GM23338 (cell line): ENCODE measurements at regions not wholly inside any gene's neighbourhood (a gene's known extent, or its start where the extent isn't known, plus 50 kb on each side); places are given as distances from the start of the nearest gene placed in this dataset.

ENCODE experiments used
- ATAC-seq: fragments of 200-7000 bp; cut with Tn5 transposase; 3 replicates; pipeline ENCODE4 v1.9.1; 2020
- DNase-seq: peaks from one replicate; pipeline ENCODE4 v3.0.0-alpha.2; 2015; ENCODE audit warnings: low spot score
- H2AFZ ChIP-seq: fragments of 200-600 bp; sonication (generic); 2 replicates; pipeline ENCODE4 v1.8.0; 2016; ENCODE audit warnings: antibody characterized with exemption, mild to moderate bottlenecking, moderate library complexity
- H3F3A ChIP-seq: fragments of 200-600 bp; sonication (generic); replicated peaks from 2 replicates; pipeline ENCODE4 v1.8.0; 2017; ENCODE audit warnings: antibody characterized with exemption, mixed run types, low read depth
- H3K27ac ChIP-seq: fragments of 200-600 bp; sonication (generic); 2 replicates; pipeline ENCODE4 v1.6.1; 2016; ENCODE audit warnings: low read depth
- H3K27me3 ChIP-seq: fragments of 200-600 bp; sonication (generic); 2 replicates; pipeline ENCODE4 v1.8.0; 2016; ENCODE audit warnings: mild to moderate bottlenecking, mixed run types, moderate library complexity; ENCODE audit not compliant: insufficient read depth
- H3K36me3 ChIP-seq: fragments of 200-600 bp; sonication (generic); 2 replicates; pipeline ENCODE4 v1.8.0; 2016; ENCODE audit warnings: mild to moderate bottlenecking; ENCODE audit not compliant: insufficient read depth
- H3K4me1 ChIP-seq: fragments of 200-600 bp; sonication (generic); 2 replicates; pipeline ENCODE4 v1.8.0; 2016; ENCODE audit warnings: mild to moderate bottlenecking, moderate library complexity; ENCODE audit not compliant: insufficient read depth
- H3K4me2 ChIP-seq: fragments of 200-600 bp; sonication (generic); 2 replicates; pipeline ENCODE4 v1.7.1; 2017; ENCODE audit warnings: mixed run types
- H3K4me3 ChIP-seq: fragments of 200-600 bp; sonication (generic); 2 replicates; pipeline ENCODE4 v1.6.1; 2016; ENCODE audit warnings: mixed run types
- H3K79me2 ChIP-seq: fragments of 200-600 bp; sonication (generic); replicated peaks from 2 replicates; pipeline ENCODE4 v1.8.0; 2017; ENCODE audit warnings: mild to moderate bottlenecking; ENCODE audit not compliant: insufficient read depth
- H3K9me2 ChIP-seq: fragments of 200-600 bp; sonication (generic); 2 replicates; pipeline ENCODE4 v1.8.0; 2017; ENCODE audit not compliant: insufficient read depth
- H4K20me1 ChIP-seq: fragments of 200-600 bp; sonication (generic); replicated peaks from 2 replicates; pipeline ENCODE4 v1.8.0; 2017; ENCODE audit warnings: mild to moderate bottlenecking; ENCODE audit not compliant: insufficient read depth
- H3K27ac Mint-ChIP-seq: 2 replicates; pipeline ENCODE4 v1.8.0; 2020; ENCODE audit warnings: inconsistent platforms, mild to moderate bottlenecking, moderate library complexity, mixed read lengths
- H3K27me3 Mint-ChIP-seq: 3 replicates; pipeline ENCODE4 v1.8.0; 2022; ENCODE audit warnings: low read depth, mild to moderate bottlenecking, moderate library complexity, mixed read lengths, inconsistent platforms; ENCODE audit not compliant: insufficient read depth, poor library complexity
- H3K36me3 Mint-ChIP-seq: 3 replicates; pipeline ENCODE4 v1.8.0; 2021; ENCODE audit warnings: low read depth, mild to moderate bottlenecking, inconsistent platforms, moderate library complexity, mixed read lengths
- H3K4me1 Mint-ChIP-seq: 3 replicates; pipeline ENCODE4 v1.8.0; 2020; ENCODE audit warnings: mild to moderate bottlenecking, inconsistent platforms, mixed read lengths
- H3K4me3 Mint-ChIP-seq: 3 replicates; pipeline ENCODE4 v1.8.0; 2021; ENCODE audit warnings: moderate library complexity, mild to moderate bottlenecking, inconsistent platforms, mixed read lengths
- H3K9me3 Mint-ChIP-seq: 3 replicates; pipeline ENCODE4 v1.8.0; 2020; ENCODE audit warnings: moderate library complexity, mild to moderate bottlenecking, inconsistent platforms, mixed read lengths
- CREB1 ChIP-seq: fragments of 250-450 bp; sonication (Bioruptor Pico); IDR thresholded peaks from 2 replicates; pipeline ENCODE4 v1.5.0; 2020; ENCODE audit warnings: low read depth, mild to moderate bottlenecking, moderate library complexity
- CTCF ChIP-seq, 2 experiments: fragments of 200-600 bp in 1 of 2; sonication (generic) in 1 of 2; conservative IDR thresholded peaks; 2 replicates each; pipeline versions ENCODE4 v1.5.1 to v1.6.1; 2016 to 2017; ENCODE audit warnings: antibody characterized with exemption in 2 of 2, low read depth in 2 of 2, mild to moderate bottlenecking in 2 of 2, moderate library complexity in 1 of 2
- ETS1 ChIP-seq: IDR thresholded peaks from 2 replicates; pipeline ENCODE4 v1.6.1; 2016; ENCODE audit warnings: antibody characterized with exemption
- EZH2 ChIP-seq: fragments of 200-600 bp; sonication (generic); IDR thresholded peaks from one replicate; pipeline ENCODE4 v1.8.0; 2017; ENCODE audit warnings: antibody characterized with exemption, mild to moderate bottlenecking, low read depth; ENCODE audit not compliant: unreplicated experiment
- EZH2phosphoT487 ChIP-seq: fragments of 200-600 bp; sonication (generic); IDR thresholded peaks from one replicate; pipeline ENCODE4 v1.8.1; 2018; ENCODE audit warnings: antibody characterized with exemption; ENCODE audit not compliant: unreplicated experiment
- JUNB ChIP-seq: IDR thresholded peaks from one replicate; pipeline ENCODE4 v1.6.1; 2016; ENCODE audit warnings: antibody characterized with exemption; ENCODE audit not compliant: unreplicated experiment
- NANOG ChIP-seq: IDR thresholded peaks from 2 replicates; pipeline ENCODE4 v1.6.1; 2016; ENCODE audit warnings: antibody characterized with exemption, borderline replicate concordance
- POLR2AphosphoS5 ChIP-seq: IDR thresholded peaks from 2 replicates; pipeline ENCODE4 v1.6.1; 2016; ENCODE audit warnings: antibody characterized with exemption, low read depth
- REST ChIP-seq: IDR thresholded peaks from one replicate; pipeline ENCODE4 v1.6.1; 2018; ENCODE audit warnings: antibody characterized with exemption; ENCODE audit not compliant: unreplicated experiment
- STAT1 ChIP-seq: IDR thresholded peaks from one replicate; pipeline ENCODE4 v1.6.1; 2016; ENCODE audit warnings: antibody characterized with exemption; ENCODE audit not compliant: unreplicated experiment
- ZNF114 ChIP-seq: fragments of 250-450 bp; sonication (Bioruptor Pico); IDR thresholded peaks from 2 replicates; pipeline ENCODE4 v1.5.0; 2020; ENCODE audit warnings: mild to moderate bottlenecking, moderate library complexity
- ZNF331 ChIP-seq: fragments of 250-450 bp; sonication (Bioruptor Pico); IDR thresholded peaks from 2 replicates; pipeline ENCODE4 v1.5.0; 2020; ENCODE audit warnings: low read depth, mild to moderate bottlenecking, moderate library complexity

- Mint-ChIP-seq H3K4me3 (no peak overlapping the region), H3K27me3 (peaks cover 2% of the 10 kb centered on the region), H3K36me3 (no peaks in the 10 kb centered on the region), H3K9me3 (no peaks in the 10 kb centered on the region), H3K4me1 (no peaks in the 10 kb centered on the region), H3K27ac (no peak overlapping the region)
- ATAC-seq = no peak
- Histone ChIP-seq H3K27me3 (no peaks in the 10 kb centered on the region), H3K4me1 (no peaks in the 10 kb centered on the region), H3K36me3 (no peaks in the 10 kb centered on the region), H3K4me2 (no peak overlapping the region), H2AFZ (no peak overlapping the region), H3K9me2 (peaks cover 12% of the 10 kb centered on the region; the same call in 1 of the 2 replicates), H3K79me2 (no peaks in the 10 kb centered on the region), H3K4me3 (no peak overlapping the region), H3K27ac (no peak overlapping the region), H4K20me1 (no peaks in the 10 kb centered on the region), H3F3A (no peaks in the 10 kb centered on the region)
- no peak for TF ChIP-seq JUNB
- DNase-seq = no peak
Observed at GRCh38 chr1:81634294-81634693, 166.4 kb upstream of the ADGRL2 start.

- H3F3A ChIP-seq = no peaks in the 10 kb centered on the region
- no peak for DNase-seq
- no peak overlapping the region for H2AFZ ChIP-seq
- H3K9me2 ChIP-seq = no peaks in the 10 kb centered on the region; the same call in 1 of the 2 replicates
- peaks cover 18% of the 10 kb centered on the region for H3K9me3 Mint-ChIP-seq
- H3K4me2 ChIP-seq = no peak overlapping the region
- no peaks in the 10 kb centered on the region for H3K4me1 ChIP-seq
- TF ChIP-seq CTCF (conservative IDR thresholded peaks at IDR 0.05; ENCODE audit: low read depth in 2 of 2) (no peak), CREB1 (no peak), ZNF331 (CRISPR knock-in tag) (no peak), NANOG (no peak), EZH2phosphoT487 (no peak), ETS1 (no peak)
- no peak overlapping the region for H3K4me3 Mint-ChIP-seq
- H3K27me3 ChIP-seq = no peaks in the 10 kb centered on the region
- H3K27ac ChIP-seq = no peak overlapping the region
- H3K36me3 ChIP-seq = no peaks in the 10 kb centered on the region
- H3K27ac Mint-ChIP-seq = no peak overlapping the region
- H3K4me1 Mint-ChIP-seq = peaks cover 2% of the 10 kb centered on the region; the same call in 1 of the 3 replicates
- no peaks in the 10 kb centered on the region for H3K79me2 ChIP-seq
- no peaks in the 10 kb centered on the region for H4K20me1 ChIP-seq
- H3K27me3 Mint-ChIP-seq = peaks cover 2% of the 10 kb centered on the region
- H3K4me3 ChIP-seq = no peak overlapping the region
- ATAC-seq = no peak
- peaks cover 8% of the 10 kb centered on the region; the same call in 2 of the 3 replicates for H3K36me3 Mint-ChIP-seq
Observed at GRCh38 chr1:81619156-81619555, 181.6 kb upstream of the ADGRL2 start.

GRCh38 chr1:81618376-81618775 lies 182.4 kb upstream of the ADGRL2 start:
- peaks cover 18% of the 10 kb centered on the region for H3K9me3 Mint-ChIP-seq
- TF ChIP-seq POLR2AphosphoS5 = no peak
- TF ChIP-seq EZH2 = no peak
- no peak for TF ChIP-seq REST
- TF ChIP-seq STAT1 = no peak
- no peak for TF ChIP-seq ZNF114 (CRISPR knock-in tag)
- no peak for TF ChIP-seq ZNF331 (CRISPR knock-in tag)
- TF ChIP-seq JUNB = no peak
- TF ChIP-seq NANOG = no peak
- TF ChIP-seq ETS1 = no peak

More at GRCh38 chr1:81618376-81618775, 182.4 kb upstream of the ADGRL2 start:
- Histone ChIP-seq H3K4me3 (no peak overlapping the region), H3K79me2 (no peaks in the 10 kb centered on the region), H4K20me1 (no peaks in the 10 kb centered on the region), H3K27ac (no peak overlapping the region), H3K4me1 (no peaks in the 10 kb centered on the region), H3K9me2 (no peaks in the 10 kb centered on the region; the same call in 1 of the 2 replicates), H3K36me3 (no peaks in the 10 kb centered on the region), H3K4me2 (no peak overlapping the region), H2AFZ (no peak overlapping the region), H3K27me3 (no peaks in the 10 kb centered on the region), H3F3A (no peaks in the 10 kb centered on the region)
- Mint-ChIP-seq H3K27ac (no peak overlapping the region), H3K36me3 (peaks cover 8% of the 10 kb centered on the region; the same call in 2 of the 3 replicates), H3K27me3 (peaks cover 2% of the 10 kb centered on the region), H3K4me3 (no peak overlapping the region), H3K4me1 (peaks cover 2% of the 10 kb centered on the region; the same call in 1 of the 3 replicates)
- DNase-seq = no peak
- no peak for ATAC-seq
